K562 (cell line): ENCODE measurements at regions not wholly inside any gene's neighbourhood (a gene's known extent, or its start where the extent isn't known, plus 50 kb on each side); places are given as distances from the start of the nearest gene placed in this dataset.

Experiments
- ATAC-seq: fragments of 200-7000 bp; cut with Tn5 transposase; 3 replicates; pipeline ENCODE4 v1.9.1; 2020; ENCODE audit warnings: moderate library complexity
- BruUV-seq: library from RNA; stranded (reverse); fragments of 400-500 nt; replicated peaks from 2 replicates; lab custom pipeline; 2021; lab: Mats Ljungman, UMichigan
- CTCF ChIA-PET: fragments of 300-600 bp; formaldehyde crosslinking; extraction: SDS; loops from one replicate; lab custom pipeline; 2021; ENCODE audit warnings: low intra/inter-chr PET ratio; lab: Yijun Ruan, JAX
- POLR2A ChIA-PET: fragments of 300-600, 350-650 bp; sonication (Branson Sonifier 250); formaldehyde crosslinking; extraction: SDS; loops from one replicate; lab custom pipeline; 2021; ENCODE audit warnings: antibody characterized with exemption, inconsistent platforms; lab: Yijun Ruan, JAX
- DNase-seq, 4 experiments: peaks; one replicate each; pipeline versions ENCODE4 v3.0.0 to v3.0.0-alpha.2; 2011 to 2018; ENCODE audit warnings: low spot score in 3 of 4, mixed read lengths in 3 of 4; ENCODE audit errors: extremely low read depth in 1 of 4
- FAIRE-seq: peaks from 2 replicates; lab custom pipeline; 2011; peaks lifted over from hg19 to GRCh38; lab: Jason Lieb, UNC
- H2AFZ ChIP-seq: 2 replicates; pipeline ENCODE4 v1.6.0; 2011; ENCODE audit warnings: low read depth, low read length, control low read depth, inconsistent platforms
- H3K27ac ChIP-seq: fragments of 200-600 bp; 3 replicates; pipeline ENCODE4 v1.8.0; 2011; ENCODE audit warnings: low read depth, mild to moderate bottlenecking, control low read depth, inconsistent platforms, low read length, moderate library complexity, mixed read lengths; ENCODE audit errors: extremely low read depth
- H3K27me3 ChIP-seq, 2 experiments: fragments of 300-600 bp in 1 of 2; 2 replicates in 1 of 2; 3 replicates in 1 of 2; pipeline versions ENCODE4 v1.6.0 to v1.8.0; 2011; ENCODE audit warnings: inconsistent platforms in 2 of 2, low read length in 2 of 2, mild to moderate bottlenecking in 1 of 2, mixed read lengths in 1 of 2, moderate library complexity in 1 of 2; ENCODE audit not compliant: control insufficient read depth in 2 of 2, insufficient read depth in 2 of 2
- H3K36me3 ChIP-seq: fragments of 300-600 bp; 3 replicates; pipeline ENCODE4 v1.8.0; 2011; ENCODE audit warnings: mild to moderate bottlenecking, low read length, inconsistent platforms; ENCODE audit not compliant: control insufficient read depth, insufficient read depth
- H3K4me1 ChIP-seq, 2 experiments: fragments of 200-600 bp in 1 of 2; replicated peaks in 1 of 2; 2 replicates in 1 of 2; 3 replicates in 1 of 2; pipeline versions ENCODE4 v1.5.1 to v1.8.0; 2011; ENCODE audit warnings: inconsistent platforms in 2 of 2, low read length in 2 of 2, mild to moderate bottlenecking in 1 of 2, mixed read lengths in 1 of 2, moderate library complexity in 1 of 2; ENCODE audit not compliant: control insufficient read depth in 2 of 2, insufficient read depth in 2 of 2
- H3K4me2 ChIP-seq: 2 replicates; pipeline ENCODE4 v1.6.1; 2011; ENCODE audit warnings: low read length, control low read depth, inconsistent platforms, mixed read lengths; ENCODE audit not compliant: insufficient read depth
- H3K4me3 ChIP-seq: fragments of 200-600 bp; sonication (generic), shearing (Covaris generic); 2 replicates; pipeline ENCODE4 v1.5.1; 2016; ENCODE audit warnings: control low read depth, inconsistent platforms
- H3K79me2 ChIP-seq: fragments of 200-600 bp; 3 replicates; pipeline ENCODE4 v1.8.0; 2011; ENCODE audit warnings: low read length, inconsistent platforms; ENCODE audit not compliant: control insufficient read depth, insufficient read depth
- H3K9ac ChIP-seq, 2 experiments: 2 replicates each; pipeline versions ENCODE4 v1.6.0 to v1.6.1; 2011; ENCODE audit warnings: low read depth in 2 of 2, low read length in 2 of 2, control low read depth in 1 of 2, inconsistent platforms in 1 of 2, mild to moderate bottlenecking in 1 of 2, mixed read lengths in 1 of 2; ENCODE audit not compliant: insufficient read depth in 1 of 2
- H3K9me1 ChIP-seq: one replicate; pipeline ENCODE4 v1.6.0; 2011; ENCODE audit warnings: inconsistent platforms, mild to moderate bottlenecking, low read length, moderate library complexity; ENCODE audit not compliant: control insufficient read depth, insufficient read depth
- H3K9me3 ChIP-seq: replicated peaks from 2 replicates; pipeline ENCODE4 v1.5.1; 2011; ENCODE audit warnings: low read depth, low read length, inconsistent platforms; ENCODE audit not compliant: control insufficient read depth, insufficient read depth
- H4K20me1 ChIP-seq: replicated peaks from 2 replicates; pipeline ENCODE4 v1.6.1; 2011; ENCODE audit warnings: low read length, inconsistent platforms, mixed read lengths; ENCODE audit not compliant: control insufficient read depth, insufficient read depth
- CBX3 ChIP-seq, 2 experiments: IDR thresholded peaks; 1 replicate in 1 of 2; 2 replicates in 1 of 2; pipeline ENCODE4 v1.6.1; 2012; ENCODE audit warnings: inconsistent platforms in 2 of 2, low read length in 2 of 2, borderline replicate concordance in 1 of 2, control low read depth in 1 of 2
- L3MBTL2 ChIP-seq: fragments of 450-650 bp; IDR thresholded peaks from 2 replicates; pipeline ENCODE4 v1.6.1; 2016; ENCODE audit warnings: mild to moderate bottlenecking, moderate library complexity
- MEIS2 ChIP-seq: fragments of 450-650 bp; IDR thresholded peaks from 2 replicates; pipeline ENCODE4 v1.6.1; 2014; ENCODE audit warnings: mild to moderate bottlenecking; ENCODE audit not compliant: partially characterized antibody
- SMARCC2 ChIP-seq: fragments of 450-650 bp; IDR thresholded peaks from 2 replicates; pipeline ENCODE4 v1.6.1; 2017; ENCODE audit warnings: antibody characterized with exemption, moderate library complexity, mild to moderate bottlenecking, low read depth
- SOX6 ChIP-seq: fragments of 450-650 bp; IDR thresholded peaks from 2 replicates; pipeline ENCODE4 v1.6.1; 2014; ENCODE audit warnings: mild to moderate bottlenecking
- ZNF398 ChIP-seq: fragments of 250-450 bp; sonication (Bioruptor Pico); IDR thresholded peaks from 2 replicates; pipeline ENCODE4 v1.8.0; 2021; ENCODE audit warnings: moderate library complexity, mild to moderate bottlenecking, inconsistent platforms
- WGBS: fragments of 100-300 bp; shearing (Covaris generic); methylation state at CpG from one replicate; pipeline ENCODE4 v1.1.6; 2016; ENCODE audit warnings: low coverage, mixed read lengths; ENCODE audit not compliant: insufficient coverage; ENCODE audit errors: missing lambda C conversion rate; 5-methylcytosine and 5-hydroxymethylcytosine counted together
- in situ Hi-C: fragments of 300-500 bp; cut with MboI; formaldehyde crosslinking; loops from 4 replicates; pipeline ENCODE4 v1.15.0; 2018; ENCODE audit warnings: inconsistent platforms, mixed read lengths
- intact Hi-C: fragments of 100-400 bp; cut with micrococcal nuclease; formaldehyde crosslinking; loops from 2 replicates; pipeline ENCODE4 v1.14.2; 2022
- TF ChIP-seq, protein P1 (sequence below): sonication (generic); formaldehyde crosslinking; IDR thresholded peaks from 2 replicates; pipeline ENCODE4 v1.9.0; 2022; ENCODE audit warnings: mild to moderate bottlenecking, missing genetic modification reagents

DNA sequence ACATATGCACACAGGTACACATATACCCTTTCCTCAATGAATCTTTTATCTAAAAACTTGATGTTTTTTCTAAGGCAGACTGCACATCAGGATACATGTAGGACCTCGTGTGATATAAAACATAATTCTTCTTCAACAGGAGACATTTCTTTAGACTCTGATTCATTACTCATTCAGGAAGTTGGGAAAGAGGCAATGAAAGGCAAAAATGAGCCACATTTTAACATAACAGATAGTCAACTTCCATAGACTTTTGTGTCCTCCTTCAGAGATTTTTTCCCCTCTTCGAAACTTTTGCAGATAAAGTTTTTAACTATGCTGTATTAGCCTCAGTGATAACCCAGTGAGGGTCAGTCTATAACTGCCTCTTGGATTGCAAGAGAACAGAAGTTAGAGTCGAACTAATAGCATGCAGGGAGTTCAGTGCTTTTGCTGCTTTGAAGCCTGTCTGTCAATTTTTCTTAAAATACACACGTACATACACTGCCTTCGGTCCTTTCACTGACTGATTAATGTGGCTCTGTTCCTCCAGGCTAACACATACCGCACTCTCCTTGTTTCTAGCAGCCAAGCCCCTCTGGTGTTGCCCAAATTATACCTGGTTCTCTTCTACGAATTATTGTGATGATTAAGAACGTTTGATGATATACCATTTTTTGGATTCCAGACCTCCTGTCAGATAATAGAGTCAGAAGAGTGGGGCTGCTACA lies 562.5 kb upstream of the MAP3K7 start:
- no TSS peak for BruUV-seq
- H3K9me3 ChIP-seq, result no peaks in the 10 kb centered on the region
- FAIRE-seq, result no peak
- no peak for ATAC-seq
- H3K4me2 ChIP-seq, result no peak overlapping the region
- no peak overlapping the region for H3K4me3 ChIP-seq
- WGBS, result 0% methylated on average over 8 of the region's 8 CpGs
- no peaks in the 10 kb centered on the region for H4K20me1 ChIP-seq
- H2AFZ ChIP-seq, result no peak overlapping the region
- in situ Hi-C loops, result no loop called here
- ChIA-PET CTCF (no interaction called here), POLR2A (no interaction called here)
- no peaks in the 10 kb centered on the region for H3K79me2 ChIP-seq
- intact Hi-C loops, result no loop called here
- H3K9me1 ChIP-seq, result no peaks in the 10 kb centered on the region
- no peak overlapping the region for H3K27ac ChIP-seq
- H3K4me1 ChIP-seq, result no peaks in the 10 kb centered on the region
- TF ChIP-seq SOX6 (no peak), ZNF398 (CRISPR knock-in tag) (no peak), L3MBTL2 (no peak), MEIS2 (no peak), SMARCC2 (no peak), CBX3 (IDR thresholded peaks at IDR 0.05; ENCODE audit: borderline replicate concordance in 1 of 2, low read length in 2 of 2) (no peak)
- TF ChIP-seq, protein P1, sequence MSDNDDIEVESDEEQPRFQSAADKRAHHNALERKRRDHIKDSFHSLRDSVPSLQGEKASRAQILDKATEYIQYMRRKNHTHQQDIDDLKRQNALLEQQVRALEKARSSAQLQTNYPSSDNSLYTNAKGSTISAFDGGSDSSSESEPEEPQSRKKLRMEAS (CRISPR knock-in tag), result no peak
- H3K36me3 ChIP-seq, result no peaks in the 10 kb centered on the region
- DNase-seq, result no peak
- no peaks in the 10 kb centered on the region for H3K27me3 ChIP-seq
- no peak overlapping the region for H3K9ac ChIP-seq
